ENCODE measurements at regions not wholly inside any gene's neighbourhood (a gene's known extent, or its start where the extent isn't known, plus 50 kb on each side); places are given as distances from the start of the nearest gene placed in this dataset.
A peak's percentile ranks its signal among the peaks of the same experiment; 100 is the strongest.

DNA sequence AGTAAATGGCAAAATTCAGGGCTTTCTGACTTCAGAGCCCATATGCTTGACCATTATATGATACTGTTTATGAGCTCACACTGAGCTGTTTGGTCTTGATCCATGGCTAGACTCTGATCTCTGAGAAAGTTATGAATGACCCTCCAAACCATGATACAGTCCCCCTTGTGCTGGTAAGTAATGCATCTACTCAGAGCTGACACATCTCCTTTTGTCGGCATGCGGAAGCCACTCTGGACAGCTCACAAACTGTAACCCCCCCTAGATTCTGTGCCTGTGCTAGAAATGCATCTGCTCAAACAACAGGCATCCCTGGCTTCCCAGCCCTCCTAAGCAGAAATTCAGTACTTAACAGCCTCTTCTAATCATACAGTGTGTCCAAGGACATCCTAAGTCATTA is 150.8 kb upstream of the RAG2 start:
- TF ChIP-seq, protein P1, sequence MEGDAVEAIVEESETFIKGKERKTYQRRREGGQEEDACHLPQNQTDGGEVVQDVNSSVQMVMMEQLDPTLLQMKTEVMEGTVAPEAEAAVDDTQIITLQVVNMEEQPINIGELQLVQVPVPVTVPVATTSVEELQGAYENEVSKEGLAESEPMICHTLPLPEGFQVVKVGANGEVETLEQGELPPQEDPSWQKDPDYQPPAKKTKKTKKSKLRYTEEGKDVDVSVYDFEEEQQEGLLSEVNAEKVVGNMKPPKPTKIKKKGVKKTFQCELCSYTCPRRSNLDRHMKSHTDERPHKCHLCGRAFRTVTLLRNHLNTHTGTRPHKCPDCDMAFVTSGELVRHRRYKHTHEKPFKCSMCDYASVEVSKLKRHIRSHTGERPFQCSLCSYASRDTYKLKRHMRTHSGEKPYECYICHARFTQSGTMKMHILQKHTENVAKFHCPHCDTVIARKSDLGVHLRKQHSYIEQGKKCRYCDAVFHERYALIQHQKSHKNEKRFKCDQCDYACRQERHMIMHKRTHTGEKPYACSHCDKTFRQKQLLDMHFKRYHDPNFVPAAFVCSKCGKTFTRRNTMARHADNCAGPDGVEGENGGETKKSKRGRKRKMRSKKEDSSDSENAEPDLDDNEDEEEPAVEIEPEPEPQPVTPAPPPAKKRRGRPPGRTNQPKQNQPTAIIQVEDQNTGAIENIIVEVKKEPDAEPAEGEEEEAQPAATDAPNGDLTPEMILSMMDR (IDR thresholded peaks at IDR 0.05; ENCODE audit: insufficient read depth, missing control alignments): no peak
- DNase-seq (ENCODE audit: insufficient read length, low spot score) (no peak), FAIRE-seq (no peak)

DNA sequence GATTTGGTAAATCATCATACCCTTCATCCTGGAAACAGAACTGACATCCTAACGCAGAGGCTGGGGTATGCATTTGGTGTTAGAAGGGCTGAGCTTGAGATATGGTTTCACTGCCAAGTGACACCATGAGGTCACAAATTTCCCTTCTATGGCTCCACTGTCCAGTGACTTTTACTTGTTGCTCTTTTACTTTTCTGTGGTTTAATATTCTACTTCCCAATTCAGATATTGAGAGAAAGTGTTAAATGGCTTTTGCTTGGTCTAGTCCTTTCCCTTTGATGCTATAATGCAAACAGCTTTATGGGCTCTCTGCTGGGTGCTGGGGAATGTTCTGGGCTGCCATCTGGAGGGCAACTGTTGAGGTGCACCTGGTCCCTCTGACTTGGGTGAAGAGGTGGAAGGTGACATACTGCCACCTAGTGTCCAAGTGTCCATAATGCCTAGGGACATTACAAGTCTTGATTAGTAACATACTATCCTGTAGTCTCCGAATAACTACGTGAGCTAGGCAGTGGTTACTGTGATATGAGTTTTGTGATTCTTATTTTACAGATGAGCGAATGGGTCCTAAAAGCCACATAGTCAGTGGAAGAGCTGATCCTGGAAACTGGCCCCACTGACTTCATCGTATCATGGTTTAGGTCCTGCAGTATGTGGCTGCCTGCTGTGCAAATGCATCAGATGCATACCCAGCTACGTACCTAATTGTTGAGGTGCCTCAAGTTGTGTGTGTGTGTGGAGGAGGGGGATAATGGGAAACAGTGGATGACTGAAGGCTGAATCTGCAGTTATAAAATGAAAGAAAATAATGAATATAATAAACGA is 149.1 kb upstream of the RAG2 start:
- DNase-seq (ENCODE audit: insufficient read length, low spot score): no peak
- FAIRE-seq: peak; percentile 97
- TF ChIP-seq, protein P1 (IDR thresholded peaks at IDR 0.05; ENCODE audit: insufficient read depth, missing control alignments): peak; percentile 100

DNA sequence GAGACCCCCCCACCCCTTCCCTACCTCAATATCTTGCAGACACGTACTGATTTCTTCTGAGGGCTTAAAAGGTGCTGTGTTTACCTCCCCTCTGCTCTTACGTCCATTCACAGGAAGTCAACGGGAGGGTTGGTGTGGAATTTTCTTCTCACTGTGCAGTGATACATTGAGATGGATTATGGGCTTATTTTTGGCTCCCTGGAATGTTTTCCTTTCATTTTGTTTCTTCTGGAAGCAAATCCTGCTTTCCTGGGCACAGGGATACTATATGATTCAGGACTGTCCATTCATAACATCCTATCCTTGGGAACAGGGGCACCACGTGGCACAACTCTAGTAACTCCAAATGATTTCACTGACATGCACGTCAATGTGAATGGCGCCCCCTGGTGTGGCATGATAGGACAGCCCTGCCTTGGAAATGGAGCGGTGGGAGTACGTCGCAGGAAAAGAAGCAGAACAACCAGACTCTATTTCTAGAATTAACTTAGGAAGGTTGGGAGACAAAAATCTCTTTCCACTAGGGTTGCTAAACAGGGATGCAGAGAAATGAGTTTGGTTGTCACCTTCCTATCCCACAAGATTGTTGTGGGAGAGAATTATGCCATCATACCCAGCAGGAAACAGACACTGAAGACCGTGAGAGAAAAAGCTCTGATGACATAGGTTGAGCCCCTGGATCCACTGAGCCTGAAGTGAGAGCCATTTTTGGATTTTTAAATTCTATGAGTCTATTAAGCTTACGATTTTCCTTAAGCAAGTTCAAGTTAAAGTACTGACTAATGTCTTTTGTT is 146.5 kb upstream of the RAG2 start:
- DNase-seq (ENCODE audit: insufficient read length, low spot score) (no peak), FAIRE-seq (peak; percentile 82)
- TF ChIP-seq, protein P1 (IDR thresholded peaks at IDR 0.05; ENCODE audit: insufficient read depth, missing control alignments): peak; percentile 74

DNA sequence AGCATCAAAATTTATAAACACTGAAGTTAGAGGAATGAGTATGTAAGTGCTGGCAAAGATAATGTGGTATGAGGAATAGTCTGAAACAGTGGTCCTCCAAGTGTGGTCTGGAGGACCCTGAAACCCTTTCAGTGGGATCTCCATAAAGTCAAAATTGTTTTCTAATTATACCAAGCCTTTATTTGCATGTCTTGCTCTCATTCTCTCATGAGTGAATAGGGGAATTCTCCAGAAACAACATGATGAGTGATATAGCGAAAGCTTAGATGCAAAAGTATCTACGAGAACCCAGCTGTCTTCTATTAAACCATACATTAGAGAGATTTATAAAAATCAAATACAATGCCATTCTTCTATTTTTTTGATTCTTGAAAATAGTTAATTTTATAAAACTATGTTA is 145.0 kb upstream of the RAG2 start:
- TF ChIP-seq, protein P1 (IDR thresholded peaks at IDR 0.05; ENCODE audit: insufficient read depth, missing control alignments): no peak
- DNase-seq (ENCODE audit: insufficient read length, low spot score) (no peak), FAIRE-seq (no peak)

DNA sequence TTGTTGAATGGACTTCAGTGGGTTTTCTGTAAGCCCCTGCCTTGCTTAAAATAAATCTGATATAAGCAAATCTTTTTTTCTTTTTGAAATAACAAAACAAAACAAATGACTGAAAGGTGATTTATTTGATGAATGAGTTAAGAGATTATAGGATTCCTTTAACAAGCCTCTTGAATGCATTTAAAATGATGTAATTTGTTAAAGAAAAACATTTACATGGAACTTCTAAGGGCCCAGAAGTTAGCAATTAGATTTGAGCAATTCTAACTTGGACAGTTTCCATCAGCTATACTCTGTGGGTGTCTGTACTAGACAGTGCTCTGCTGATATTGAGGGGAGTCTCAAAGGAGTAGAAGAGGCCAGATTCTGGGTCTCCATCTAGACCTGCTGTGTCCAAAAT is 143.5 kb upstream of the RAG2 start:
- FAIRE-seq (no peak), DNase-seq (ENCODE audit: insufficient read length, low spot score) (no peak)
- TF ChIP-seq, protein P1 (IDR thresholded peaks at IDR 0.05; ENCODE audit: insufficient read depth, missing control alignments): no peak

DNA sequence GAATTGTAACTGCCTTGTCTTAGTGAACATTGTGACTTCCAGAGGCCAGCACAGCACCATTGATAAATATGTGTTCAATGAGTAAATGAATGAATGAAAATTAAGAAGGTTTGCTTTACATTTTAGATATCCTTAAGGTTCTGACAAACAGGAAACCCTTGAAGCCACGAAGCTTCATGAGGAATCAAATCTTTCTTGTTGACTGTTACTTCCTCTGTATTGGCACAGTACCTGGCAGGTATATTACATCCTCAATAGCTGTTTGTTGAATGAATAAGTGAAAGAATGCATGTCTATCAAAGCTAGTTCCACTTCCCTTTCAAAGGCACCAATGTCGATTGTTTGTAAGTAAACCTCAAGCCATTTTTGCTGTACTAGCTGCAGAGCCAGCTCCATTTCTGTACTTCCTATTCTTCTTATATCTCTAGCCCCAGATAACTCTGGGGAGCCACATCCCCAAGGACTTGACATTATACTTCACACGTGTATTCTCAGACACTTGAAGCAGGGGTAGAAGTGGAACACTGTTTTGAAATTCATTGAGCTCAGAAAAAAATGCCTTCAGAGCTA is 140.3 kb upstream of the RAG2 start:
- FAIRE-seq (no peak), DNase-seq (ENCODE audit: insufficient read length, low spot score) (no peak)
- TF ChIP-seq, protein P1 (IDR thresholded peaks at IDR 0.05; ENCODE audit: insufficient read depth, missing control alignments): no peak
